Fibroblast of mammary gland (primary cell): ENCODE measurements at regions not wholly inside any gene's neighbourhood (a gene's known extent, or its start where the extent isn't known, plus 50 kb on each side); places are given as distances from the start of the nearest gene placed in this dataset.

Experiments
- DNase-seq: peaks from one replicate; pipeline ENCODE4 v3.0.0-alpha.2; 2010; ENCODE audit warnings: low read depth
- H3K4me3 ChIP-seq: 2 replicates; pipeline ENCODE4 v1.5.1; 2011; ENCODE audit warnings: low read depth, mild to moderate bottlenecking, low read length, moderate library complexity; ENCODE audit not compliant: control insufficient read depth
- TF ChIP-seq, protein P1 (sequence below): conservative IDR thresholded peaks from 2 replicates; pipeline ENCODE4 v1.5.1; 2011; ENCODE audit warnings: low read depth, low read length, inconsistent platforms; ENCODE audit not compliant: control insufficient read depth, insufficient read depth

DNA sequence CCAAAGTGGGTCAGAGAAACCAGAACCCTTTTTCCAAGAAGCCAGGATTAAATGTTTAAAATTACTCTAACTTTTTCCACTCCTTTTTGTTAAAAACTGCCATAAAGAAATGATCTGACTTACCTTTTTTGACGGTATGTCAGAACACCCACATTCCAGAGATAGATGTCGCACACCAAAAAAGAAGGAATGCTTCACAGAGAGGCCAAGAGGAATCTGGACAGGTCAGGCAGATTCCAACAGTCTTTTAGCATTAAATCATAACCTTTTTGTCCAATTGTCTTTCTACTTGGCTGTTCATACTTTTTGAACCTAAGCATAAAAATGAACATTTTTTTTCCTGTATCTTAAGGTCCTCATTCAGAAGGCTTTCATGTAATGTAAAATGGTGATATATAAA, 846.9 kb downstream of the NSUN3 start:
- no peak overlapping the region for H3K4me3 ChIP-seq
- DNase-seq: no peak
- TF ChIP-seq, protein P1, sequence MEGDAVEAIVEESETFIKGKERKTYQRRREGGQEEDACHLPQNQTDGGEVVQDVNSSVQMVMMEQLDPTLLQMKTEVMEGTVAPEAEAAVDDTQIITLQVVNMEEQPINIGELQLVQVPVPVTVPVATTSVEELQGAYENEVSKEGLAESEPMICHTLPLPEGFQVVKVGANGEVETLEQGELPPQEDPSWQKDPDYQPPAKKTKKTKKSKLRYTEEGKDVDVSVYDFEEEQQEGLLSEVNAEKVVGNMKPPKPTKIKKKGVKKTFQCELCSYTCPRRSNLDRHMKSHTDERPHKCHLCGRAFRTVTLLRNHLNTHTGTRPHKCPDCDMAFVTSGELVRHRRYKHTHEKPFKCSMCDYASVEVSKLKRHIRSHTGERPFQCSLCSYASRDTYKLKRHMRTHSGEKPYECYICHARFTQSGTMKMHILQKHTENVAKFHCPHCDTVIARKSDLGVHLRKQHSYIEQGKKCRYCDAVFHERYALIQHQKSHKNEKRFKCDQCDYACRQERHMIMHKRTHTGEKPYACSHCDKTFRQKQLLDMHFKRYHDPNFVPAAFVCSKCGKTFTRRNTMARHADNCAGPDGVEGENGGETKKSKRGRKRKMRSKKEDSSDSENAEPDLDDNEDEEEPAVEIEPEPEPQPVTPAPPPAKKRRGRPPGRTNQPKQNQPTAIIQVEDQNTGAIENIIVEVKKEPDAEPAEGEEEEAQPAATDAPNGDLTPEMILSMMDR: no peak

DNA sequence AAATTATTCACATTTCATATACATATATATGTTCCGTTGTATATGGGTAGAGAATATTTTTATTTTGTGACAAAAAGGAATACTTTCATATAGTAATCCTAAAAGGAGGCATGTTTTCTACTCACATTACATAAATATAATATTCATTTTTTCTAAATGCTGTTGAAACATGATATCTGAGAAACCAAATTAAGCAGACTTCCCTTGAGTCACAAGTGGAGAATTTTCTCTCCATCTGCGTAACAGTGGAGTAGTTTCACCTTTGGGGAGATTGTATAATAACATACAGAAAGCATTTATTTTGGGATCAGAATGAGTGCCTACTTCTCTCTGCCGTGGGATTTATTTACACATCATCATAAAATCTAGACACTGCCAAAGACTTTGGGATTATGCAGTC, 849.8 kb downstream of the NSUN3 start:
- TF ChIP-seq, protein P1: no peak
- DNase-seq: no peak
- no peak overlapping the region for H3K4me3 ChIP-seq

DNA sequence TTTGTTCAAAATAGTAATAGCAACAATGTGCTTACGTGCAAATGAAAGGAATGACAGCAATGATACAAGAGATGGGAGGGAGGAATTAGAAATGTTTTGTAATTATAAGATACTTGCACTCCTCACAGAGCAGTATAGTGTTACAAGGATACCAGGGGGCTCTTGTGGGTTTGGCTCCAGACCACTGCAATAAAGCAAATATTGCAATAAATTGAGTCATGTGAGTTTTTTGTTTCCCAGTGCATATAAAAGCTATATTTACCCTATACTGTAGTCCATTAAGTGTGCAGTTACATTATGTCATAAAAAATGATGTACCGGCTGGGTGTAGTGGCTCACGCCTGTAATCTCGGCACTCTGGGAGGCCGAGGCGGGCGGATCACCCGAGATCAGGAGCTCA, 864.3 kb downstream of the NSUN3 start:
- TF ChIP-seq, protein P1: no peak
- DNase-seq: no peak
- no peak overlapping the region for H3K4me3 ChIP-seq

DNA sequence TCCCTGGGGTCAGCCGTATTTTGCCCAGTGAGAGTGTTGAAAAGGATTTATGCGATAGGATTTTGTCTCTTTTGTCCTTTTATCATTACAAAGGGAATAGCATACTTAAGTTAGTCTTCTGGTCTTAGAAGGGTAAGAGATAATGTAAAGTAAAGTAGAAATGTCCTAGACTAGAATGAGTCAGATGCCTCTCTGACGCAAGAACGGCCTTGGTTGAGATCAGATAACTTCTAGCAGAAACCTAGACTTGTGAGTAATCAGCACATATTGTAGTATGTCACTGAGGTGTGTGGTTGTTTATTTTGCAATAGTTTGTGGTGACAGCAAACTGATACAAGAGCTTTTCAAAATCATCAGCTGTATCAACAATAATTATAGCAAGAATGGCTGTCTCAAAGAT, 866.1 kb downstream of the NSUN3 start:
- DNase-seq: peak; percentile 49
- no peak overlapping the region for H3K4me3 ChIP-seq
- TF ChIP-seq, protein P1: no peak

DNA sequence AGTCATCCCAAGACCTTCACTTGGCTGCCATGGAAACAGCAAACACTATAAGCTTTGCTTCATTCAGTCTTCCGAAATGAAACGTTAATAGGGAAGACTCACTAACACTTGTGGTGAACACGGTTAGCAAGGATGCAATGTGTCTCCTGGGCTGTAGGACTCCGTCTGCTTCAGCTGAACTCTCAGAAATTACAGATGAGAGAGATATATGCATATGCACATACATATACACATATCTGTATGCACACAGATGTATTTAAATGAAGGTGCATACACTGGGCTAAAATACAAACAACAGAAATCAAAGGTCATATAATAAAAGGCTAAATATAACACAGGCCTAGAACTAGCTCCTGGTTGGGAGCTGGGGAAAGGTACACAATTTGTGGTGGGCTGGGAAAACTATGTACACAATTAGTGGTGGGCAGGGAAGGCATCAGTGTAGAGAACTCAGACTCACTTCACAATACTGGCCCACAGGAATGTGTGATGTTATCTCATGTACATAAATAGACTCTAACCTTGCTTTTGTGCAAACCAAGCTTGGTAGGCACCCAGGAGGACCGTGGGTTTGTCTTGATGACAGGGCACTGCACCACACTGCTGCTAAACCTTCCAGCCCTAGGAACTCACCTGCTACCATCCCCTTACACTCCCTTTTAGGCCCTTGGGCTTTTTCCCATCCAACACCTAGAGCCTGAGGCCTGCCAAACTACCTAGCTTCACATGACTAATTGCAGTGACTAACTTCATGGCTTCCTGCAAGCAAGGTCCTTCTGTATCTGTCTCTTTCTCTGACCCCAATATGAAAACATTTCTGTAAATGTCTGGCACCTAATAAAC, 873.1 kb downstream of the NSUN3 start:
- TF ChIP-seq, protein P1: no peak
- DNase-seq: no peak
- H3K4me3 ChIP-seq: no peak overlapping the region

DNA sequence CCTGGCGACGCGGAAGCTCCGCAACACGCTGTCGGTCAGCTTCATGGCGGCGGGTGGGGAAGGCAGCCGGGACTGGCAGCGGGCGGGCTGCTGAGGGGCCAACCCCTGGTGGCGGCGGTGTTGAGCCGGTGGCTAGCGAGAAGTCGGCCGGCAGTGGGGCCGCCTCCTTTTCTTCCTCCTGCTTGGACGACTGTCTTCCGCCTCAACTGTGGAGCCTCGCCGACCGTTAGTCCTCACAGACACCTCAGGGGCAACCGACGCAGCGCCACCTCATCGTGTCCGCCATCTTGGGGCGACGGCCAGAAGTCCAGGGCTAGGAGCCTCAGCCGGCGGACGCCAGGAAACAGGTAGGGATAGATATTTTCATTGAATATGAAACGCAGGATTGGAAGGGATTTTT, 875.1 kb downstream of the NSUN3 start:
- no peak for DNase-seq
- H3K4me3 ChIP-seq: no peak overlapping the region
- TF ChIP-seq, protein P1: no peak
